ENCODE measurements at regions not wholly inside any gene's neighbourhood (a gene's known extent, or its start where the extent isn't known, plus 50 kb on each side); places are given as distances from the start of the nearest gene placed in this dataset.

DNA sequence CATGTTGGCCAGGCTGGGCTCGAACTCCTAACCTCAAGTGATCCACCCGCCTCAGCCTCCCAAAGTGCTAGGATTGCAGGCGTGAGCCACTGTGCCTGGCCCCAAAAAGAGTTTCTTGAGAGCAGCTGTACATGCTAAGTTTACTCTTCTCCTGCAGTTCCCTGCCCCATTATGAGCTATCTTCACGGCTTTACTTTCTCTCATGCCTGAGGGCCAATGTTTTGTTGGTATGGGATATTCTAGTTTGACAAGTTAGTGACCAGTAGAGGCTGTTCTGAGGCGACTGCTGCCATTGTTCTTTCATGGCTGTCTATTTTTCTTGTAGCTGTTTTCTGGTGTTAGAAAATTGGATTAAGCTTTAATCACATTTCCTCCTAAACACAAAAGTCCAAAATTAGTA lies 78.0 kb upstream of the STX18 start:
- Histone ChIP-seq H3K27ac (ENCODE audit: low read depth in 2 of 2, low read length in 2 of 2) (no peak overlapping the region), H3K4me3 (ENCODE audit: low read length in 3 of 3) (no peak overlapping the region), H3K9me3 (ENCODE audit: control insufficient read depth in 2 of 3, insufficient read depth in 1 of 3, low read length in 3 of 3) (no peaks in the 10 kb centered on the region), H3K36me3 (ENCODE audit: control insufficient read depth in 2 of 3, insufficient read depth in 3 of 3, low read length in 3 of 3) (no peaks in the 10 kb centered on the region), H3K27me3 (ENCODE audit: control insufficient read depth, insufficient read depth, low read length) (no peaks in the 10 kb centered on the region), H3K4me1 (ENCODE audit: control insufficient read depth in 2 of 3, insufficient read depth in 2 of 3, low read depth in 1 of 3, low read length in 3 of 3) (no peaks in the 10 kb centered on the region), H3K9ac (ENCODE audit: low read length in 3 of 3) (no peak overlapping the region)
- FAIRE-seq: no peak
- intact Hi-C loops (cut with DNase I): no loop called here
- DNase-seq: no peak
- TF ChIP-seq, protein P1, sequence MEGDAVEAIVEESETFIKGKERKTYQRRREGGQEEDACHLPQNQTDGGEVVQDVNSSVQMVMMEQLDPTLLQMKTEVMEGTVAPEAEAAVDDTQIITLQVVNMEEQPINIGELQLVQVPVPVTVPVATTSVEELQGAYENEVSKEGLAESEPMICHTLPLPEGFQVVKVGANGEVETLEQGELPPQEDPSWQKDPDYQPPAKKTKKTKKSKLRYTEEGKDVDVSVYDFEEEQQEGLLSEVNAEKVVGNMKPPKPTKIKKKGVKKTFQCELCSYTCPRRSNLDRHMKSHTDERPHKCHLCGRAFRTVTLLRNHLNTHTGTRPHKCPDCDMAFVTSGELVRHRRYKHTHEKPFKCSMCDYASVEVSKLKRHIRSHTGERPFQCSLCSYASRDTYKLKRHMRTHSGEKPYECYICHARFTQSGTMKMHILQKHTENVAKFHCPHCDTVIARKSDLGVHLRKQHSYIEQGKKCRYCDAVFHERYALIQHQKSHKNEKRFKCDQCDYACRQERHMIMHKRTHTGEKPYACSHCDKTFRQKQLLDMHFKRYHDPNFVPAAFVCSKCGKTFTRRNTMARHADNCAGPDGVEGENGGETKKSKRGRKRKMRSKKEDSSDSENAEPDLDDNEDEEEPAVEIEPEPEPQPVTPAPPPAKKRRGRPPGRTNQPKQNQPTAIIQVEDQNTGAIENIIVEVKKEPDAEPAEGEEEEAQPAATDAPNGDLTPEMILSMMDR (IDR thresholded peaks at IDR 0.05; ENCODE audit: borderline replicate concordance, extremely low read depth, insufficient read depth): no peak

DNA sequence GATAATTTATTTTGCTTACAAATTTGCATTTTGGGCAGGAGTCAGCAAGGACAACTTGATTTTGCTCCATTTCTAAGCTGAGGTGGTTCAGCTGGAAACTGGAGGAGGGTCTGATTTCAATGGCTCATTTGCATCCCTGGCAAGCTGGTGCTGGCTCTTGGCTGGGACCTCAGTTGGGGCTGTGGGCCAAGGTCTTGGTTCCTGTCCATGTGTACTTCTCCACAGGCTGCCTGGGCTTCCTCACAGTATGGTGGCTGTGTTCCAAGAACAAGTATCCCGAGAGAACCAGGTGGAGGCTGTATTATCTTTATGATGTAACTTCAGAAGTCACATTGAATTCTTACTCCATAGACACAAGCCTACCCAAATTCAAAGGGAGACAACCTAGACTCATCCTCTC lies 77.0 kb upstream of the STX18 start:
- no peak overlapping the region for H3K9ac ChIP-seq (ENCODE audit: low read length in 3 of 3)
- H3K4me1 ChIP-seq (ENCODE audit: control insufficient read depth in 2 of 3, insufficient read depth in 2 of 3, low read depth in 1 of 3, low read length in 3 of 3): no peaks in the 10 kb centered on the region
- no peak overlapping the region for H3K27ac ChIP-seq (ENCODE audit: low read depth in 2 of 2, low read length in 2 of 2)
- no peaks in the 10 kb centered on the region for H3K27me3 ChIP-seq (ENCODE audit: control insufficient read depth, insufficient read depth, low read length)
- H3K4me3 ChIP-seq (ENCODE audit: low read length in 3 of 3): no peak overlapping the region
- no peaks in the 10 kb centered on the region for H3K36me3 ChIP-seq (ENCODE audit: control insufficient read depth in 2 of 3, insufficient read depth in 3 of 3, low read length in 3 of 3)
- intact Hi-C loops (cut with DNase I): no loop called here
- no peak for FAIRE-seq
- DNase-seq: no peak
- no peaks in the 10 kb centered on the region for H3K9me3 ChIP-seq (ENCODE audit: control insufficient read depth in 2 of 3, insufficient read depth in 1 of 3, low read length in 3 of 3)
- TF ChIP-seq, protein P1 (IDR thresholded peaks at IDR 0.05; ENCODE audit: borderline replicate concordance, extremely low read depth, insufficient read depth): no peak

DNA sequence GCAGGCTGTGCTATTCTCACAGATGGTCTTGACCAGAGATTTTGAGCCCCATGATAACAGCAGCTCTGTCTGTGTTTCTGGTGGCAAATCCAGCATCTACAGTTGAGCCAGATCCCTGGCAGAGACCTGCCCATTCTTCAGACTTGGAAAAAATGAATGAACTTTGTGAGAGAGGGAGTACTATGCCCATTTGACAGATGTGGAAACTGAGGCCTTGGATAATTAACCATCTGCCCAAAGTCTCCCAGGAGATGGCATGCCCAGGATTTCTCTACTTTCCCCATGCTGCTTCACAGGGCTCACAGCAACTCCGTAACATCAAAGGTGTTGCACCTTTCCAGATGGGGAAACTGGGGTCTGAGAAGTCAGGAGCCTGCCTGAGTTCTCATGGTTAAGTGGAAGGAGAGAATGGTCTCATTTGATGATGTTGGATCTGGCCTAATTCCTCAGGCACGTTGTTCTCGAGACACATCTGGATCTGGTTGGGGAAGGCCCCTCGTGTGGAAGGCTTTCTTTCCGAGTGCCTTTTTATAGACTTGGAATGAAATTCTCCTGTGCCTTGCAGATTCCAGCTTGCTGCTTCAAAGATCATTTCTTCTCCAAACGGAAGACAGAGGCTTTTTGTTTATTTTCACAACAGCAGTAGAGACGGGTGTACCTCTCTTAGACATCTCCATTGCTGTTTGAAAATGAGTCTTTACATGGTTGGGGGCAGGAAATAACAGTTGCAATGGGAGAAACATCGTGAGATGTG lies 73.3 kb upstream of the STX18 start:
- H3K4me3 ChIP-seq (ENCODE audit: low read length in 3 of 3): no peak overlapping the region
- no peaks in the 10 kb centered on the region for H3K27me3 ChIP-seq (ENCODE audit: control insufficient read depth, insufficient read depth, low read length)
- H3K36me3 ChIP-seq (ENCODE audit: control insufficient read depth in 2 of 3, insufficient read depth in 3 of 3, low read length in 3 of 3): no peaks in the 10 kb centered on the region
- H3K27ac ChIP-seq (ENCODE audit: low read depth in 2 of 2, low read length in 2 of 2): no peak overlapping the region
- DNase-seq (no peak), FAIRE-seq (no peak)
- intact Hi-C loops (cut with DNase I): no loop called here
- TF ChIP-seq, protein P1 (IDR thresholded peaks at IDR 0.05; ENCODE audit: borderline replicate concordance, extremely low read depth, insufficient read depth): no peak
- no peaks in the 10 kb centered on the region for H3K9me3 ChIP-seq (ENCODE audit: control insufficient read depth in 2 of 3, insufficient read depth in 1 of 3, low read length in 3 of 3)
- H3K9ac ChIP-seq (ENCODE audit: low read length in 3 of 3): no peak overlapping the region
- H3K4me1 ChIP-seq (ENCODE audit: control insufficient read depth in 2 of 3, insufficient read depth in 2 of 3, low read depth in 1 of 3, low read length in 3 of 3): no peaks in the 10 kb centered on the region
